Bronchial epithelial cell (primary cell): ENCODE measurements at regions not wholly inside any gene's neighbourhood (a gene's known extent, or its start where the extent isn't known, plus 50 kb on each side); places are given as distances from the start of the nearest gene placed in this dataset.
A peak's percentile ranks its signal among the peaks of the same experiment; 100 is the strongest.

Experiments used
- DNase-seq: peaks from one replicate; pipeline ENCODE4 v3.0.0-alpha.2; 2010; ENCODE audit warnings: low read depth
- FAIRE-seq: peaks from 2 replicates; lab custom pipeline; 2011; peaks lifted over from hg19 to GRCh38; lab: Jason Lieb, UNC
- H3K27me3 ChIP-seq: 2 replicates; pipeline ENCODE4 v1.5.1; 2011; ENCODE audit warnings: low read length; ENCODE audit not compliant: control insufficient read depth, insufficient read depth
- H3K36me3 ChIP-seq: 2 replicates; pipeline ENCODE4 v1.5.1; 2011; ENCODE audit warnings: low read length; ENCODE audit not compliant: control insufficient read depth, insufficient read depth
- H3K4me3 ChIP-seq: 2 replicates; pipeline ENCODE4 v1.5.1; 2011; ENCODE audit warnings: mild to moderate bottlenecking, low read depth, low read length, control low read depth
- CTCF ChIP-seq: IDR thresholded peaks from 2 replicates; pipeline ENCODE4 v1.5.1; 2011; ENCODE audit warnings: mild to moderate bottlenecking, moderate library complexity, low read length, control low read depth, inconsistent platforms; ENCODE audit not compliant: insufficient read depth, severe bottlenecking

GRCh38 chr10:86598151-86598550, 56.2 kb upstream of the OPN4 start:
- Histone ChIP-seq H3K4me3 (no peak overlapping the region), H3K36me3 (no peaks in the 10 kb centered on the region), H3K27me3 (no peaks in the 10 kb centered on the region)
- no peak for TF ChIP-seq CTCF
- DNase-seq (no peak), FAIRE-seq (no peak)

GRCh38 chr10:86599041-86599440, 55.3 kb upstream of the OPN4 start:
- Histone ChIP-seq H3K27me3 (no peaks in the 10 kb centered on the region), H3K4me3 (no peak overlapping the region), H3K36me3 (no peaks in the 10 kb centered on the region)
- TF ChIP-seq CTCF: no peak
- DNase-seq (no peak), FAIRE-seq (no peak)

GRCh38 chr10:86599729-86600128, 54.6 kb upstream of the OPN4 start:
- FAIRE-seq: no peak

GRCh38 chr10:86600296-86600695, 54.1 kb upstream of the OPN4 start:
- FAIRE-seq: no peak
- H3K4me3 ChIP-seq: no peak overlapping the region
- TF ChIP-seq CTCF: no peak
- H3K27me3 ChIP-seq: no peaks in the 10 kb centered on the region
- DNase-seq: no peak
- no peaks in the 10 kb centered on the region for H3K36me3 ChIP-seq

More at GRCh38 chr10:86599729-86600128, 54.6 kb upstream of the OPN4 start:
- H3K36me3 ChIP-seq: no peaks in the 10 kb centered on the region
- no peak for TF ChIP-seq CTCF
- H3K4me3 ChIP-seq: no peak overlapping the region
- H3K27me3 ChIP-seq: no peaks in the 10 kb centered on the region
- DNase-seq: peak; percentile 25

- no peaks in the 10 kb centered on the region for H3K27me3 ChIP-seq
- H3K4me3 ChIP-seq: no peak overlapping the region
- FAIRE-seq: no peak
Measured at GRCh38 chr10:86601956-86602602, 52.3 kb upstream of the OPN4 start.

More at GRCh38 chr10:86601956-86602602, 52.3 kb upstream of the OPN4 start:
- TF ChIP-seq CTCF: no peak
- no peaks in the 10 kb centered on the region for H3K36me3 ChIP-seq
- DNase-seq: no peak
